ENCODE measurements at regions not wholly inside any gene's neighbourhood (a gene's known extent, or its start where the extent isn't known, plus 50 kb on each side); places are given as distances from the start of the nearest gene placed in this dataset.
A peak's percentile ranks its signal among the peaks of the same experiment; 100 is the strongest.

DNA sequence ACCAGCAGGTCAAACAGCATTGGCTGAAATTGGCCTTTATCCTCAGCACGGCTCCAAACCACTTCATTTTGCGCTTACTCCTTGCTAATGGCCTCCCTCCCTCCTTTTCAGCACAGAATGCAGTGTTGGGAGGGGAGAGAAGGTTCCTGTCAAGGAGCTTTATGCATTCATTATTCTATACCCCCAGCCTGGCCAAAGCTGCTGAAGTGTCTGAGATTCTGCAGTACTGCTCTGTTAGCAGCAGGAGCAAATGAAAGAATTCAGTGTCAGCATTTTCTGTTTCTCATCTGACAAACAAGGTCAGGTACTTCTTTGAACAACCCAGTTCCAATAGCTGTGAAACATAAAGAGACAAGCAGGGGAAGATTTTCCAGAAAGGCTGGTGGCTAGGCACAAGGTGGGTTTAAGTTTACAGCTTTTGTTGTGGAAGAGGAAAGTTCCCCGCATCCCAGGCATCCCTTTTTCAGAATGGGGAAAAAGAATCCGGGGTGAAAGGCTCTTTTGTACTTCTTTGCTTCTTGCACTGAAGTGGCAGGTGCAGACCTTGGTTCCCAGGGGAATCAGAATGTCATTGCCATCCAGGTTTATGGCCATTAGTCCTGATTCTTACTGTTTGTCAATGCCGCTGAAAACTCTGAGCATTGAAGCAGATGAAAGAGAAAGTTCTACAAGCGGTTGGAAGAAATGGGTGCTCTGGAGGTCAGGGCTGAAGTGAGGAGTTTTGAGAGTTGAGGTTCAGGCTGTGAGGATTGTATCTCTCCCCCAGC is 109.3 kb upstream of the APC start:
- H3K4me3 Mint-ChIP-seq, result no peak overlapping the region
- no peaks in the 10 kb centered on the region for H3K27me3 Mint-ChIP-seq (ENCODE audit: low read depth)
- ATAC-seq, result peak; percentile 95
- H3K27ac Mint-ChIP-seq, result no peak overlapping the region
- H3K36me3 Mint-ChIP-seq, result 0 out of 2 replicates have a peak, but pooled peaks cover 4% of the 10 kb centered on the region
- peaks cover 18% of the 10 kb centered on the region for H3K9me3 Mint-ChIP-seq
- no peak for DNase-seq (ENCODE audit: low spot score)
- peaks cover 17% of the 10 kb centered on the region for H3K4me1 Mint-ChIP-seq
- ChIA-PET POLR2A (no interaction called here), CTCF (interaction anchor here (1.0 to 1.4 kb wide), 2 partner anchors 135 to 220 kb away, joined by 8 to 9 read pairs; no protein-coding TSS in a partner anchor)
- TF ChIP-seq, protein P1, sequence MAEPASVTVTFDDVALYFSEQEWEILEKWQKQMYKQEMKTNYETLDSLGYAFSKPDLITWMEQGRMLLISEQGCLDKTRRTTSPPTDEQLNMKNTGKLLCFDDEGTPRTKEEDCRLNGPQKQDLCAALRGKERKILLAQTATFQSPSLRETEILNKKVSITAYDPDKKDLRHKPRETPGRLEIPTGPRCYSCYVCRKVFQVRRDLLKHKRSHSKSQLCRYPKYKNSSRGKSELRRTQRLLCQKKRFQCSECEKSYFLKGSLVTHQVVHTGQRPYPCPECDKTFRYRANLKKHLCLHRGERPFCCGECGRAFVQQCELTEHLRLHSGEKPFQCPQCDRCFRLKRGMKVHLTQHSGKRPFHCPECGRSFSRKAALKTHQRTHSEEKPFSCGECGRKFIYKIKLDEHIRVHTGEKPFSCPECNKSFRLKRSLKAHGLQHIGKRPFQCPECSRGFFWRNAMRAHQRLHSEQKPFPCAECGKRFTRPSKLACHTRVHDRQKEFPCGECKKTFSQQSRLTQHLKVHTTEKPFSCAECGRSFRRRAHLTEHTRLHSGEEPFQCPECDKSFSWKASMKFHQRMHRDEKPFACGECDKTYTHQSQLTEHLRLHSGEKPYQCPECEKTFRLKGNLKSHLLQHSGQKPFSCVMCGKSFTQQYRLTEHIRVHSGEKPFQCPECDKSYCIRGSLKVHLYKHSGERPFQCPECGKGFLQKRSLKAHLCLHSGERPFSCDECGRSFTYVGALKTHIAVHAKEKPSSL (CRISPR knock-in tag; conservative IDR thresholded peaks at IDR 0.05), result no peak
- TF ChIP-seq, protein P2, sequence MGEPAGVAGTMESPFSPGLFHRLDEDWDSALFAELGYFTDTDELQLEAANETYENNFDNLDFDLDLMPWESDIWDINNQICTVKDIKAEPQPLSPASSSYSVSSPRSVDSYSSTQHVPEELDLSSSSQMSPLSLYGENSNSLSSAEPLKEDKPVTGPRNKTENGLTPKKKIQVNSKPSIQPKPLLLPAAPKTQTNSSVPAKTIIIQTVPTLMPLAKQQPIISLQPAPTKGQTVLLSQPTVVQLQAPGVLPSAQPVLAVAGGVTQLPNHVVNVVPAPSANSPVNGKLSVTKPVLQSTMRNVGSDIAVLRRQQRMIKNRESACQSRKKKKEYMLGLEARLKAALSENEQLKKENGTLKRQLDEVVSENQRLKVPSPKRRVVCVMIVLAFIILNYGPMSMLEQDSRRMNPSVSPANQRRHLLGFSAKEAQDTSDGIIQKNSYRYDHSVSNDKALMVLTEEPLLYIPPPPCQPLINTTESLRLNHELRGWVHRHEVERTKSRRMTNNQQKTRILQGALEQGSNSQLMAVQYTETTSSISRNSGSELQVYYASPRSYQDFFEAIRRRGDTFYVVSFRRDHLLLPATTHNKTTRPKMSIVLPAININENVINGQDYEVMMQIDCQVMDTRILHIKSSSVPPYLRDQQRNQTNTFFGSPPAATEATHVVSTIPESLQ (CRISPR knock-in tag; IDR thresholded peaks at IDR 0.05), result no peak
- no peak for TF ChIP-seq NR2C2 (CRISPR knock-in tag; IDR thresholded peaks at IDR 0.05)
- TF ChIP-seq FOXP1 (CRISPR knock-in tag; IDR thresholded peaks at IDR 0.05; ENCODE audit: borderline replicate concordance), result no peak
- no peak for TF ChIP-seq TEAD4 (CRISPR knock-in tag; IDR thresholded peaks at IDR 0.05)
- no peak for TF ChIP-seq GTF2I (CRISPR knock-in tag; conservative IDR thresholded peaks at IDR 0.05)
- TF ChIP-seq, protein P3, sequence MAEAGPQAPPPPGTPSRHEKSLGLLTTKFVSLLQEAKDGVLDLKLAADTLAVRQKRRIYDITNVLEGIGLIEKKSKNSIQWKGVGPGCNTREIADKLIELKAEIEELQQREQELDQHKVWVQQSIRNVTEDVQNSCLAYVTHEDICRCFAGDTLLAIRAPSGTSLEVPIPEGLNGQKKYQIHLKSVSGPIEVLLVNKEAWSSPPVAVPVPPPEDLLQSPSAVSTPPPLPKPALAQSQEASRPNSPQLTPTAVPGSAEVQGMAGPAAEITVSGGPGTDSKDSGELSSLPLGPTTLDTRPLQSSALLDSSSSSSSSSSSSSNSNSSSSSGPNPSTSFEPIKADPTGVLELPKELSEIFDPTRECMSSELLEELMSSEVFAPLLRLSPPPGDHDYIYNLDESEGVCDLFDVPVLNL (CRISPR knock-in tag; IDR thresholded peaks at IDR 0.05; ENCODE audit: borderline replicate concordance, low read depth), result no peak
- no peak for TF ChIP-seq ZNF121 (CRISPR knock-in tag; IDR thresholded peaks at IDR 0.05)

DNA sequence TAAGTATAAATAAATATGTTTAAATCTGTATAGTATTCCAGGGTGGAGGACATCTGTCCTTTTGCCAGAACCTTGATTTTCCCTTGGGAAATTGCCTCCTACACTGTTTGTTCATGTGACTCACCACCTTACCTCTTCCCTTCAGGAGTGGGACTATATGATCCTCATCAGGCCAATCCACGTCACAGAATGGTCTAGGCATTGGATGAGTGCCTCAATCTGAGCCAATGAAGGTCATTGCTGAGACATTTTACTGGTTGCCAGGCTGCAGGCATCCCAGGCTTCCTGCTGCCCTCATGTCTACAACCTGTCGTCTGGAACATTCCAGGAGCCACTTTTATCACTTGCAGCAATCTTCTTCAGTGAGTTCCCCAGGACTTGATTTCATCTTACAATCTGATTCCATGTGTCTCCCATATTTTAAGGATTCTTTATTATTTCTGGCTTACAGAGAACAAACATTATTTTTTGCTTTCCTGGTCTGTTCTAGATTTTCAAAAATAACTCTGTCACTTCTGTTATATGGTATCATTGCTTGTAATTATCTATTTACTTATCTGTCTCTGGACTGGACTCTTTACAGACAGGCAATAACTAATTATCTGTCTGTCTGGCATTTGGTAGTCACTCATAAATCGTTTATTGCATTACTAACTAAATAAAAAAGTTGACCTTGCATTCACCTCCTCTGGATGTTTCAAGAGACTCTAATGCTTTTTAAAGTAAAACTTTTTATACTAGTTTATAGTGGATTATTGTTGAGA is 107.3 kb upstream of the APC start:
- ChIA-PET CTCF (no interaction called here), POLR2A (no interaction called here)
- H3K27ac Mint-ChIP-seq, result no peak overlapping the region
- H3K27me3 Mint-ChIP-seq (ENCODE audit: low read depth), result no peaks in the 10 kb centered on the region
- 0 out of 2 replicates have a peak, but pooled peaks cover 4% of the 10 kb centered on the region for H3K36me3 Mint-ChIP-seq
- DNase-seq (ENCODE audit: low spot score) (no peak), ATAC-seq (no peak)
- TF ChIP-seq PRRX2 (CRISPR knock-in tag; IDR thresholded peaks at IDR 0.05), result no peak
- TF ChIP-seq EMX1 (CRISPR knock-in tag; IDR thresholded peaks at IDR 0.05), result no peak
- TF ChIP-seq, protein P4, sequence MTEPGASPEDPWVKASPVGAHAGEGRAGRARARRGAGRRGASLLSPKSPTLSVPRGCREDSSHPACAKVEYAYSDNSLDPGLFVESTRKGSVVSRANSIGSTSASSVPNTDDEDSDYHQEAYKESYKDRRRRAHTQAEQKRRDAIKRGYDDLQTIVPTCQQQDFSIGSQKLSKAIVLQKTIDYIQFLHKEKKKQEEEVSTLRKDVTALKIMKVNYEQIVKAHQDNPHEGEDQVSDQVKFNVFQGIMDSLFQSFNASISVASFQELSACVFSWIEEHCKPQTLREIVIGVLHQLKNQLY (CRISPR knock-in tag; IDR thresholded peaks at IDR 0.05), result no peak
- TF ChIP-seq, protein P5, sequence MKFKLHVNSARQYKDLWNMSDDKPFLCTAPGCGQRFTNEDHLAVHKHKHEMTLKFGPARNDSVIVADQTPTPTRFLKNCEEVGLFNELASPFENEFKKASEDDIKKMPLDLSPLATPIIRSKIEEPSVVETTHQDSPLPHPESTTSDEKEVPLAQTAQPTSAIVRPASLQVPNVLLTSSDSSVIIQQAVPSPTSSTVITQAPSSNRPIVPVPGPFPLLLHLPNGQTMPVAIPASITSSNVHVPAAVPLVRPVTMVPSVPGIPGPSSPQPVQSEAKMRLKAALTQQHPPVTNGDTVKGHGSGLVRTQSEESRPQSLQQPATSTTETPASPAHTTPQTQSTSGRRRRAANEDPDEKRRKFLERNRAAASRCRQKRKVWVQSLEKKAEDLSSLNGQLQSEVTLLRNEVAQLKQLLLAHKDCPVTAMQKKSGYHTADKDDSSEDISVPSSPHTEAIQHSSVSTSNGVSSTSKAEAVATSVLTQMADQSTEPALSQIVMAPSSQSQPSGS (CRISPR knock-in tag; IDR thresholded peaks at IDR 0.05; ENCODE audit: borderline replicate concordance, low read depth), result no peak
- TF ChIP-seq ETV6 (CRISPR knock-in tag; IDR thresholded peaks at IDR 0.05), result no peak
- TF ChIP-seq, protein P6, sequence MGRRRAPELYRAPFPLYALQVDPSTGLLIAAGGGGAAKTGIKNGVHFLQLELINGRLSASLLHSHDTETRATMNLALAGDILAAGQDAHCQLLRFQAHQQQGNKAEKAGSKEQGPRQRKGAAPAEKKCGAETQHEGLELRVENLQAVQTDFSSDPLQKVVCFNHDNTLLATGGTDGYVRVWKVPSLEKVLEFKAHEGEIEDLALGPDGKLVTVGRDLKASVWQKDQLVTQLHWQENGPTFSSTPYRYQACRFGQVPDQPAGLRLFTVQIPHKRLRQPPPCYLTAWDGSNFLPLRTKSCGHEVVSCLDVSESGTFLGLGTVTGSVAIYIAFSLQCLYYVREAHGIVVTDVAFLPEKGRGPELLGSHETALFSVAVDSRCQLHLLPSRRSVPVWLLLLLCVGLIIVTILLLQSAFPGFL (CRISPR knock-in tag; IDR thresholded peaks at IDR 0.05; ENCODE audit: borderline replicate concordance), result no peak
- TF ChIP-seq, protein P7, sequence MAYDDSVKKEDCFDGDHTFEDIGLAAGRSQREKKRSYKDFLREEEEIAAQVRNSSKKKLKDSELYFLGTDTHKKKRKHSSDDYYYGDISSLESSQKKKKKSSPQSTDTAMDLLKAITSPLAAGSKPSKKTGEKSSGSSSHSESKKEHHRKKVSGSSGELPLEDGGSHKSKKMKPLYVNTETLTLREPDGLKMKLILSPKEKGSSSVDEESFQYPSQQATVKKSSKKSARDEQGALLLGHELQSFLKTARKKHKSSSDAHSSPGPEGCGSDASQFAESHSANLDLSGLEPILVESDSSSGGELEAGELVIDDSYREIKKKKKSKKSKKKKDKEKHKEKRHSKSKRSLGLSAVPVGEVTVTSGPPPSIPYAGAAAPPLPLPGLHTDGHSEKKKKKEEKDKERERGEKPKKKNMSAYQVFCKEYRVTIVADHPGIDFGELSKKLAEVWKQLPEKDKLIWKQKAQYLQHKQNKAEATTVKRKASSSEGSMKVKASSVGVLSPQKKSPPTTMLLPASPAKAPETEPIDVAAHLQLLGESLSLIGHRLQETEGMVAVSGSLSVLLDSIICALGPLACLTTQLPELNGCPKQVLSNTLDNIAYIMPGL (CRISPR knock-in tag; IDR thresholded peaks at IDR 0.05), result no peak
- no peak for TF ChIP-seq ATF1 (CRISPR knock-in tag; IDR thresholded peaks at IDR 0.05)
- H3K4me3 Mint-ChIP-seq, result no peak overlapping the region
- peaks cover 26% of the 10 kb centered on the region for H3K4me1 Mint-ChIP-seq
- peaks cover 18% of the 10 kb centered on the region for H3K9me3 Mint-ChIP-seq

Data from WTC11 (cell line).